GM21717 (cell line): ENCODE measurements at regions not wholly inside any gene's neighbourhood (a gene's known extent, or its start where the extent isn't known, plus 50 kb on each side); places are given as distances from the start of the nearest gene placed in this dataset.

Source experiments
- ATAC-seq: cut with Tn5 transposase; IDR thresholded peaks from one replicate; pipeline ENCODE4 v1.9.1; 2021; ENCODE audit warnings: mild to moderate bottlenecking, moderate library complexity; ENCODE audit not compliant: unreplicated experiment

DNA sequence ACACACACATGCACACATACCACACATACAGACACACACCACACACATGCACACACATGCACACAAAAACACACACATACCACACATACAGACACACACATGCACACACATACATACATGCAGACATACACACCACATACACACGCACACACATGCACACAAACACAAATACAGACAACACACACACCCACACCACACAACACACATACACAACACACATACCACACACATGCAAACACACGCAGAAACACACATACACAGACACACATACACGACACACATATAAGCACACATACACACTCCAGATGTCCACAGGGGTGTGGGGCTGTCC, 60.1 kb upstream of the PPP2R2D start:
- no peak for ATAC-seq

GRCh38 chr10:131841131-131841660, 59.6 kb upstream of the PPP2R2D start:
- no peak for ATAC-seq

DNA sequence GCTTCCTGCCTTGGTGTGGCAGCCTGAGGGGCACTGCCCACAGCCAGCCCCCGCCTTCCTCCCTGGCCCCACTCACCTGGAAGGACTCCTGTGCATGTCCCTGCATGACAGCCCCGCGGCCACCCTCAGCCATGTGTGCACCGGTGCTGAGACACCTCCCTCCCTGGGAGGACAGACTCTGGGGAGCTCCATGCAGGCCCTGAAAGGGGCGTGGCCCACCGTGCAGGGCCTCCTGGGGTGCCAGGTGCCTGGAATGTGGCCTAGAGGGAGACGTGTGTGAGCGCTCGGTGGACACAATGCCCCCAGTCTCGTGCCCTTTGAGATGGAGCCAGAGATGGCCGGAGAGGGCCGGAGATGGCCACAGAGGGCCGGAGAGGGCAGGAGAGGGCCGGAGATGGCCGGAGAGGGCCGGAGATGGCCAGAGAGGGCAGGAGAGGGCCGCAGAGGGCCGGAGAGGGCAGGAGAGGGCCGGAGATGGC, 59.1 kb upstream of the PPP2R2D start:
- no peak for ATAC-seq

- ATAC-seq, result no peak
Measured at GRCh38 chr10:131842351-131843088, 58.3 kb upstream of the PPP2R2D start.

GRCh38 chr10:131843089-131843595, 57.7 kb upstream of the PPP2R2D start:
- ATAC-seq, result no peak

GRCh38 chr10:131843881-131844284, 56.9 kb upstream of the PPP2R2D start:
- no peak for ATAC-seq

- no peak for ATAC-seq
Measured at GRCh38 chr10:131844529-131845084, 56.2 kb upstream of the PPP2R2D start.

- ATAC-seq, result no peak
Measured at GRCh38 chr10:131845505-131846239, 55.1 kb upstream of the PPP2R2D start.

DNA sequence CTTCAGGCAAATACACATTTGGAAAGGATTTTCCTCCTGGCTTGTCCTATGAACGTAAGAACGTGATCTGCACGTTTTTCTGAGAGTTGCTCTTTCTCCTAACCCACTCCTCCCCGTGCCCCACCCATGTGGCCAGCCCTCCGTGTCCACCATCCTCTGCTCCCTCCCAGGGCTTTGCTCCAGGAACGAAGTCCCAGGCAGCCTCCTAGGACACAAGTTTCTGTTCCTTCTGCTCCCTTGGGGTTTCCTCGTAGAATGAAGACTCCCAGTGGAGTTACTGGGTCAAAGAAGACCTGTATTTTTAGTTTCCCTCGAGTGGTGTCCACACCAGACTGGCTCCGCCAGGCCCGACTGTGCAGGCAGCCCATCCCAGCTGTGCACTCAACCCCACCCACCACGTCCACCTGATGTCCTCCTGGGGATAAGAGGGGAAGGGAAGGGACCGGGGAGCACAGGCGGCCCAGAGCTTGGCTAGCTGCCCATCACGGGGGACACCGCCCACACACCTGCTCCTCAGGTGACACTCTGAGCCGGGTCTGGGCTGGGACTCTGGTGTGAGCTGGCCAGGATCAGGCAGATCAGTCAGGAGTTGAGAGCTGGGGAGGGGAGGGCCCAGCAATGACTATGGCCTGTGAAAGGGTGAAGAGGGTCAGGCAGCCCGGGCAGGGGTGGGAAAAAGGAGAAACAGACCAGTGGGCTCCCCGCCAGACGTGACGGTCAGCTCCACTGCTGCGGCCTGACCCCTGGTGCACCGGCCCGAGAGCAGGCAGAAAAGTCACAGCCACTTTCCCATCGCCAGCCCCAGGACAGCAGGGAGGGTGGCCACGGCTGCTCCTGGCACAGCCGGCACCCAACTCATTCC, 54.3 kb upstream of the PPP2R2D start:
- no peak for ATAC-seq

DNA sequence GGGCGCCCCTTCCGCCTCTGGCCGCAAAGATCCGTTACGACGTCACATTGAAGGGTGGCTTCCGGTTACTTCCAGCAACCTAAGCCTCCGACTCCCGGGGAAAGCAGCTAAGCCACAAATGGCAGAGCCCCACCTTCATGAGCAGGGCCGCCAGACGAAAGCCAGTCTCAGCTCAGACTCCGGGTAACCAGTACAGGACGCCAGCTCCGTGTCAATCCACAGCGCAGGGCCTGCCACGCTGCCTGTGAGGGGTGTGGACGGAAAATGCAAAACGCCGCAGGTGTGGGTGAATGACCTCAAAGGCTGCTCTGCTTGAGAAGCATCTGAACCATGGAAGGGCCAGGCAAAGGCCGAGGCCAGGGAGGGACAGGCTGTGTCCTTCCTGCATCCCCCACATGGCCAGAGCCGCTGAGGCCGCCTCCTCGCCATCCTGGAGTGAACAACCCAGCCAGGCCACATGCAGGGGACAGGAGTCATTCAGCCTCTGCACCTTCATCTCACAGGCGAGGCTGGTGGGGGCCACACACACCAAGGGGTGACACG, 53.5 kb upstream of the PPP2R2D start:
- ATAC-seq, result no peak

DNA sequence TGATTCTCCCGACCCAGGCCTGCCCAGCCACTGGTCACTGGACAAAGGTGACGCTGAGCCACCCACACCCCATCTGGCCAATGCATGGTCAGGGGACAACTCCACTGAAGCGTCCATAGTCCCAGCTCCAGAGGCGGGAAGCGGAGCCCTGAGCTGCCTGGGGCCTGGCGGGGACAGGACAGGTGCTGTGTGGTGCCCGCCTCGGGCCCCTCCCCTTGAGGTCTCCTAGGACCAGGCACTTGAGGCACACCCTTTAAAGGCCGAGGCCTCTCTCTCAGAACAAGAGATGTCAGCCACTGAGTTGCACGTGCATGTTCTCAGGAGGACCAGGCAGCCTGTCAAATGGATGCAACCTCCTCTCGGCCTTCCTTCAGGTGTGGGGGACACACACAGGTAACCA, 52.5 kb upstream of the PPP2R2D start:
- ATAC-seq, result no peak

- no peak for ATAC-seq
Measured at GRCh38 chr10:131848741-131849590, 51.8 kb upstream of the PPP2R2D start.

GRCh38 chr10:131849591-131850382, 51.0 kb upstream of the PPP2R2D start:
- no peak for ATAC-seq

DNA sequence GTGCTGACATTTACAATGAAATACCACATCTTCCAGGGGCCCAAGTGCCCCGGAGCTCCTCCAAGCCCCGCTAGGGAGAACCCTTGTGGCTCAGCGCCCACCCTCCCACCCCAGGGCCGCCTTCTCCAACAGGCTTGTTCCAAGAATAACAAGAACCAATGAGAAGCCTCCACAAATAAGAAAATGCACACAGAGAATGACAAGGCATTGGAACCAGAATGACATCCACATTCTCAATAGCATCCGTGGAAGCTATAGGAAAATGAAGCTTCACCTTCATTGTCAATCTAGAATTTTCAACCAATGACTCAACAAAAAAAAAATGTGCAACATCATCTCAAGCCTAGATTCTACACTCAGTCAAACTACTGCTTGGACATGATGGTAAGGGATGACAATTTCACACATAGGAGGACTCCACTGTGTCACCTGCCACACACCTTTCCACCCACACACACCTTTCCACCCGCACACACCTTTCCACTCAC, 50.4 kb upstream of the PPP2R2D start:
- ATAC-seq, result no peak
